GM19023 (cell line): ENCODE measurements at regions not wholly inside any gene's neighbourhood (a gene's known extent, or its start where the extent isn't known, plus 50 kb on each side); places are given as distances from the start of the nearest gene placed in this dataset.

Source experiments
- ATAC-seq: cut with Tn5 transposase; IDR thresholded peaks from one replicate; pipeline ENCODE4 v1.9.1; 2021; ENCODE audit warnings: mild to moderate bottlenecking, moderate library complexity; ENCODE audit not compliant: unreplicated experiment

DNA sequence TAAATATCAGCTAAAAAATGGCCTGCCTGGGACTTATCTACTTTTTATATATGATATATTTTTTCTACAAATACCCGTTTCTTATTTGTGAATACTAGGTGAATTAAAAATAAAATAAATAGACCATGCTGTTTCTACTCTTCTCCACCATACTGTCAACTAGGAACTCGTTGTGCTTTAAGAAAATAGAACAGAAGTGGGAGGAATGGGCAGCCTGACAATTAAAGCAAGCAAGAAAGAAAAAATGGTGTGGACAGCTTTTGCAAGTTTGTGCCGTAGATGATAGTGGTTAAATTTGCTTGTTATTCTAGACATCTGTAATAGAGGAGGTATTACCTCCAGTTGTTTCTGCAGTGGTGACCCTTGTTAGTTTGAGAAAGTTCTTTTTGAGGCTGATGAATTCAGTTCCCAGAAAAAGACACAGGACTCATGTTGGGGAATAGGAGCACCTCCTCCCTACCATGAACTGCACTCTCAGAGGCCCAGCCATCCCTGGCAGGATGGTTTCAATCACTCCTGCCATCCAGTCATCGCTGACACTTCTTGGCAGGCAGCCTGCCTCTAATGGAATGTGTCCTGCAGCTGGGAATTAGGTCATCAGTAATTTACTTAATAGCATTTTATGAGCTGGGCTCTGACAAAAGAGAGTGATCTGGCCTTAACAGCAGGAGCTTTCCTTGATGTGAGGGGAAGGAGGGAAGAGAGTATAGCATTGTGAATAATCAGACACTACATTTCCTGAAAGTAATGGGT is 105.0 kb upstream of the GAP43 start:
- no peak for ATAC-seq

DNA sequence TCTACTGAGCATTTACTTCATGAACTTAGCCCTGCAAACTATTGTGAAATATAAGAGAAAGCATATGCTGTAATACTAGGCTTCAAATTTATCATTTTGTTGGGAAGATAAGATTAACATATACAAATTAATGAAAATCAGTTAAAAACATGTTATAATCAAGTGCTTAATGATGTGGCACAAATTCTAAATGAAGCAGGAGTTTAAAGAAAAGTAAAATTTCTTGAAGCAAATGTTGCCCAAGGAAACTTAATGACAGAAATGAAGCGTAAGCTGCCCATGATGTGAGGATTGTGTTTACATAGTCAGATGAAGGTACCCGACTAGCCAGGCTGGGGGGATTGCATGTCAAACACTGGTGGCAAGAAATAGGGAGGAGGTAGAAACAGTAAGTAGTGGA is 103.1 kb upstream of the GAP43 start:
- ATAC-seq = no peak

DNA sequence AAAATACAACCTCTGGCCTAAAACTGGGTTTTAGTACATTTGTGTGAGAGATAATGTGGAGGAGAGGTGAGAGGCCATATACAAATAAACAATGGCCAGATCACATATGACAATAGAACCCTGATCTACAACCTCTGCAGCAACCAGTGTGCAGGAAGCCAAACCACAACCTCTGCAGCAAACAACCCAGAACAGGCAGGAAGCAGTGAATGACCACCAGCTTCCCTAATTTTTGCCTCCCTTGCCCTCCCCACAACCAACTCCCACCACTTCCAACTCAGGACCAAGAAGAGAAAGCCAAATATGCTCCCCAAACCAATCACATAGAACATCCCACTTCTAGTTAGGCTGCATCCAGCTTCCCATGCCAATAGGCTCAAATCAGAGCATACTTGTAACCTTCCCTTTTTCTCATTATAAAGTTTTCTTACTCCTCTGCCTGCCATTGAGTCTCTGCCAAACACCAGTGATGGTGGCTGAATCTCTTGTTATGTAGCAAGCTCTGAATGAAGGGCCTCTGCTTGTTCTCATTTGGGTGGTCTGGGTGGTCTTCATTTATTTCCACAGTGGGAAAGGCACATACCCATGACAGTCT is 102.6 kb upstream of the GAP43 start:
- no peak for ATAC-seq

DNA sequence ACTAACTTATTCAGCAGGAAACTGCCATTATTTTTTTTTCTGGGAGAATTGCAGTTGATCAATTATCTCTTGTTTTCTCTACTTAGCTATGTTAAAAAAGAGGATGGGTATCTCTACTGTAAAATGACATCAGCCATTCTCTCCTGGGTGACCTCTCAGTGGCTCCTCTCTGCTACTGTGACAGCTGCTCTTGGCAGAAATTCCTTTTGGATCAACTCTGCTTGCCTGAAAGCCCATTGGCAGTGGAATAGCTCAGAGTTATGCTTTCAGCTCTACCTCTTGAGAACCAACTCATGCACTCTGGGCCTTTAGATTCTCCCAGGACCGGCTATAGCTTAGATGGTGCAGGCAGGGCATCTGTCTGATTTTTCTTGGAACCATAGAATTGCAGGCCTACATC is 99.9 kb upstream of the GAP43 start:
- no peak for ATAC-seq

DNA sequence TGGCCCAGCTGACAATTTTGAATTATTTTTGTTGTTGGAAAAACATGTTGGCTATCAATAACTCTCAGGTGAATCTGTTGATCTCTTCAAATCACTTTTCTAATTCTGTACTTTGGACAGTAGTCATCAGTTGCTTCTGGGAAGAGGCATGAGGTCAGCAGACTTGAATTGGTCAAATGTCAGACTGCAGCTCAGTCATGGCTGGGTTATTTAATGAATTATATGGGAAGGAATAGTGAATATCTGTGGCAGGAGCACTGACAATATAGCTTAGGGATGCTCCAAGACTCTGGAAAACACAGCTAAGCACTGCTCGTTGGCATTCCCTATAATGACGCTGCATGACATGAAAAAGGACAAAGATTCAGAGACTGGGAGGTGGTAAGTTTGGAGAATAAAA is 98.8 kb upstream of the GAP43 start:
- no peak for ATAC-seq

DNA sequence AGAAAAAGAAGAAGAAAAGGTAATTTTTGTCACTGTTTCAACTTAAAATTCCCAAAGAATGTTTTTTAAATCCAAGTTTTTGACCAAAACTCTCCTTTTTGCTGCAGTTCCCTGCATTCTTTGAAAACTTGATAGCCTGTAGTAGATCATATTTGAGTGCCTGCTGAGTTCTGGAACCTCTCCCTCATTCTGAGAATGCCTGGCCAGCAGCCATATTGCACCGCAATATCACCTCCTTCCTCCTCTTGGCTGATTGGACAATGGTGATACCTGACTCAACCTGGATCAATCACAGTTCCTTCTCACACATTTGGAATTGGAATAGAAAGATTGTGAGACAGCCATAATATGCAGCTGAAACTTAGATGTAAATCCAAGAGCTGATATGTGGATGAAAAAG is 97.6 kb upstream of the GAP43 start:
- no peak for ATAC-seq

DNA sequence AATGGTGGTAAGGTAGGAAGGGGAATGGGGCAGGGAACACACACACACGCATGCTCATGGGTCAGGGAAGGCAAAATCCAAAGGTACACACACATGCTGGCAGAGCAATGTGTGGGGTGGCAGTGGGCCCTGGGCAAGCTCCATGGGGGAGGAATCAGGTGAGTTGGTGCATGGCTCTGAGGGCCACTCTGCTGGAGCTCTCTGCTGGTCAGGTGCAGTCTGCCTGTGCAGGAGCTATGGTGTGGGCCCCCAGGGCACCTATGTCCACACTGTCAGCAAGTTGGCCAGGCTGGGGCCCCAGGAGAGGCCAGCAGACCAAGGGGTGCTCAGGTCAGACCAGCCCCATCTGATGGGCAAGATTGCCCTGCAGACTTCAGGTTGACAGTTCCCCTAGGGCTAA is 90.1 kb upstream of the GAP43 start:
- ATAC-seq = no peak

DNA sequence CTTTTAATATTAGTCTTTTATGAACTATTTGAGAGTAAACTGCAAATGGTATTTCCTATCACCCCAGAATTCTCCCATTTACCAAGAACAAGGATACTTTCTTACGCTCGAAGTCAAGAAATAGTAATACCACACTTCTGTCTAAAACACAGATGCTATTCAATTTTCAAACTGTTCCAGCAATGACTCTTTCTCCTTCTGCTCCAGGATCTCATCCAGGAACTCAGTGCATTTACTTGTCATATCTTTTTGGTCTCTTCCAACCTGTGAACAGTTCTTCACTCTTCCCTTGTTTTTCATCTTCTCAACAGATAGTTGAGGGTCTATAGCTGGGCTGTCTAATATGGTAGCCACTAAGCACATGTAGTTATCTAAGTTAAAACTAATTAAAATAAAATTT is 87.1 kb upstream of the GAP43 start:
- no peak for ATAC-seq

DNA sequence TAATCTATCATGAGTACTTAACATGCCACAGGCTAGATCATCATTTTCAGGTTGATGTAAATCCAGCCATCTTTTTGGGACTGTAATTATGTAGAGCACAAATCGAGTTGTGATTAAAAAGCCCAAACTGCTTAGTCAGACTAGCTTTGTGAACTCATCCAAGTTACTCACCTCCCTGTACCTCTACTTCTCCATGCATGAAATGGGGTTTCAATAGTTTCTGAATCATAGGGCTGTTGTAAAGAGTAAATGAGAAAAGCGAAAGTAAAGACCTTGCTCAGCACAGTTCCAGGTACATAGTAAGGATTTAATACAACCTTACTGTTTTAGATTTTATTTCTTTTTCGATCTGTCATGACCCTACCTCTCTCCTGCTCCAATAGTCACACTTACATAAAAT is 85.6 kb upstream of the GAP43 start:
- ATAC-seq = no peak

DNA sequence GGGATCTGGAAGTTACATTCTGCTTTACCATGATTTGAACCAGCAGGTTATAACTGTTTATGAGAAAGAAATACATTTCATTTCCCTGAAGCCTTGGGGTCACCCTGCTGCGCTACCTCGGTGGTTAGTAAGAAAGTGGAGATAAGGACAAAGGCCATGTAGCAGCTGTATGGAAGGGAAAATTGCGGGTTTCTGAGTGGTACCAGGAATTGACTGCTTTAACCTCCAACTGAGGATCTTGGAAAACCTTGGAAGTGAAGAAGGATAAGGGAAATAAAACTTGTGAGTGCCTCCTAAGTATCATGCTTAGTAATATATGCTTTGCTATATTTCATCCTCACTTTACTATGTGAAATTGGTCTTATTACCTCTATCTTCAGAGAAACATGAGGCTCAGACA is 76.1 kb upstream of the GAP43 start:
- no peak for ATAC-seq

DNA sequence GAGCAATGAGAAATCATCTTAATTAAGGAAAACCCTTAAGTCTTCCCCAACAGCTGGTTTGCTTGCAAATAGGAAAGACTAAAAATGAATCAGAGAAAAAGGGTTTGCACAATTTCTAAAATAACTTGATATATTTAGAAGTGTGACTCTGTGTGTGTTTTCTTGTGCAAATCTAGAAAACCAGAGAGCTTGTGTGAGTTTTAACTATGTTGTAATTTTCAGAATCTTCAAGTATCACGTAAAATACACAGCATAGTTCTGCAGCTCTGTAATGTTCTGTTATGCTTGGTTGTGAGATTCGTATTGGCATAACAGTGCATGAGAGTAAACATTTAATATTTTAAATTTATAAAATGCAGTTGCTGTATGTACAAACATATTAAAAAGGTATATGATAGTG is 74.7 kb upstream of the GAP43 start:
- ATAC-seq = no peak

DNA sequence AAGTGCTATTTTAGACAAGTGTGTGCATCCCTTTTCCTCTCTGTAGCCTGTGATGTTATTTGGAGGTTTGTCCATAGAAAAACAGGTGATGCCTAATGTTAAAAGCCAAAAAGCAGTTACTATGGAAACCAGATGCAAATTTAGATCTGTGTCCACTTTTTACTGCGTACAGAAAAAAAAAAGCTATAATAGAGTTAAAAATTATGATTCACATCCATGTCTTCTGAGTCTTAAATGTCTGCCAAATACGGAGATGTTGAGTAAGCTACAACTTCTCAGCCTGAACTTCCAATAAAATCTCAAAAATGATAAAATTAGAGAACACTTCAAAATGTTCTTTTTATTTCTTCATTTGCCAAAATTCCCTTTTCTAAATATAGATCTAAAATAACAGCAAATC is 74.2 kb upstream of the GAP43 start:
- no peak for ATAC-seq

DNA sequence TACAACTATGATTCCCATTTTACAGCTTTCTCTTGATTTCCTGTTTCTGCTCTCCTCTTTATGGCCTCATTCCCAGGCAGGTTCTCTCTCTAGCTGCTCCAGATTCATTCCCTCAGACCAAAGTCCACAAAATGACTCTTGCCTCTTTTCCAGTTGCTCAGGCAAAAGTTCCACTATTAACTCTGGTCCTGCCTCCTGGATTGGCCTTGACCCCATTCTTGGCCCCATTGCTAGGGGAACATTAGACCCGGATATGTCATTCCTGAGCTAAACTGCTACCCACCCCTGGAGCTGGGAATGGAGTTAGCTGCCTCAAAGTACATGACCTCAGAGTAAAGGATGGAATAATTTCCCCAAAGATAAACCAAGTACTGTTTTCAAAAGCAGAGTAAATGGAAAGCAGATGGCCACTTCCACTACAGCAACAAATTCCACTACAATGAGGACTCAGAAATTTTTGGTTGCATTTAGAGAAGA is 73.0 kb upstream of the GAP43 start:
- ATAC-seq = no peak

DNA sequence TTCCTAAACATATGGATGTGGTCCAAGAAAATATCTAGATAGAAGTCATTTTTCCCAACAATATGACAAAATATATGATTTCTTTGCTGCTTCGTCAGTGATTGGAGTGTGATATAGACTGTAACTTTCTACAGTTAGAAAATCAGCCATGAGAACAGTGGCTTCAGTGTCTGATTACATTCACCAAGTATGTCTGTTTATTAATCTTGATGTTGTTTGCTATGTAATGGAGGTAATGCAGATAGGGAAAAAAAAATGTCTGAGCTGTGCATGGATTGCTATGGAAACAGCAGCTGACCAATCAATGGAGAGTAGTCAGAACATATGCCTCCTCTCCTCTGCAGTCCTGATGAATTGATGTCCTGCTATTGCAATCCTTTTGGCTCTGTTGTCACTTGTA is 72.3 kb upstream of the GAP43 start:
- ATAC-seq = no peak

DNA sequence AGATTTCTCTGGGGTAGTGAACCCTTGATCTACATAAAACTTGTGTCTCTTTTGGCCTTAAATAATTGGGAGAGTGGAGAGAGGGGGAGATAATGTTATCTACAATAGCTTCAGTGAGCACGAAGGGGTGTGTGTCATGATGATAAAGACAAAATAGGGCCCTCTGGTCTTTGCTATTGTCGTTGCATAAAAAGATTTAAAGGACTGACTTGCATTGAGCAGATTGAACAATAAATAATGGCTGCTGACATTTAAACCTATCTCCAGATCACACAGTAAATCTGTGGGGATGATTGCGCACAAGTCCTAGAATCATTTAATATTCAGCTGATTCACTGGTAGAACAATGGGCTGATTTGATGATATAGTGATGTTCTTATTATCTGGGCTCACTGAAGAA is 71.3 kb upstream of the GAP43 start:
- no peak for ATAC-seq

DNA sequence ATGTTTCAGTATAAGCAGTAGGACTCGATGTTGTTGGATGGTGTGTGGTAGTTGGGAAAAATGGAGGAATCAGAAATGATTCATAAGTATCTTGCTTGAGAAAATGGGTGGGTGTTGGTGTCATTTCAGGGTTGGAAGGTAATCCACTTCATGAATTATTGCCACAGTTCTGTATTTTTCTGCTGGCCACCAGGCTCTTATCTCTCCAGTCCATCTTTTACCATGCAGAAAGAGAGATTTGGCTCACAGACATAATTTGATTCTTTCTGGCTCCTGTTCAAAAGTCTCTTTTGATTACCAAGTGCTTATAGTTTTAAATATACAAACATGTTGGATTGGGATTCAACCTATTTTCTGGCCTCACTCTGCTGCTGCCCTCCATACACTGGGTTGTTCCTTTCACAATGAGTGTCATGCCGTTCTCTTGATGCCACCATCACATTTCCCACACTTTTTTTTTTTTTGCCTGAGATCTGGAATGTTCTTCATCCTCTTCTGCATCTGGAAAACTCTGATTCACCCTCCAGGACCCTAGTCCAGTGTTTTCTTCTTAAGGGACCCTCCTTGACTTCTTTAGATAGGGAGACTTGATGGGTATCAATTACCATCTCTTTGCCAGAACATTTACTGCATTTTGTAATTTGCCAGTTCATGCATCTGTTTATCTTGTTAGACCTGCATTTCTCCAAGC is 69.4 kb upstream of the GAP43 start:
- ATAC-seq = no peak

DNA sequence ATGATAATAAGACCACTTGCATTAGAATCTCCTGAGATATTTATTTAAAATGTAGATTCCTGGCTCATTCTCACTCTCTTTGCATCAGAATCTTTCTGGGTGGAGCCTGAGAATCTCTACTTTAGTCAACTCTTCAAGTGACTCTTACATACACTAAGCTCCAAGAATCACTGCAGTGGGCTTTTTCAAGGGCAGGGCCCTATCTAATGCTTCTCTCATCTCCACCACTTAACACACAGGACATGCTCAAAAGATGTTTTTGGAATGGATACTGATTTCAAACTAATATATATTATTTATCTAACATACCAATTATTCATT is 68.9 kb upstream of the GAP43 start:
- ATAC-seq = no peak

DNA sequence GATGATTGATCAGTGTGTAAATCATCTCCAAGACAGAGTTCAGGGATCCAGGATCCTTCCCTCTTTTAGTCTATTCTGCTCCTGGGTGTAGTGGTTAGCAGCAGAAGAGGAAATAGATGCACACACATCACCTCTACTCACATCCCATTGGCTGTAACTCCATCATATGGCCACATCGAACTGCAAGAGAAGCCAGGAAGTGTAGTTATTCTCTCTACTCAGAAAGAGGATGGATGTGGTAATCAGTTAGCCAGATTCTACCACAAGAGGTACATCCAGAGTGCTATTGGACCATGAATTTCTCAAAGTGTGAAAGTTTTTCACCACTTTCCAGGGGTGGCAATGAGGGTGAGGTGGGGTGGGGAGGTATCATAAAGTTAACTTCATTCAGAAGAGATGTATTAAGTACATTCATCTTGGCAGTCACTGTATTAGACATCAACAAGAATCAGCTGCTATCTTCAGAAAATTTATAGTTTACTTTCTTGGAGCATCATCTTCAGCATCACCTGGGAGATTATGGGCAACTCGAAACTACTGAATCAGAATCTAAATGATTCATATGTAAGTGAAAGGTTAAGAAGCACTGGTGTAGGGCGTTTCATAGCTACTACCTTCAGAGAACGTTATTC is 60.6 kb upstream of the GAP43 start:
- ATAC-seq = no peak

DNA sequence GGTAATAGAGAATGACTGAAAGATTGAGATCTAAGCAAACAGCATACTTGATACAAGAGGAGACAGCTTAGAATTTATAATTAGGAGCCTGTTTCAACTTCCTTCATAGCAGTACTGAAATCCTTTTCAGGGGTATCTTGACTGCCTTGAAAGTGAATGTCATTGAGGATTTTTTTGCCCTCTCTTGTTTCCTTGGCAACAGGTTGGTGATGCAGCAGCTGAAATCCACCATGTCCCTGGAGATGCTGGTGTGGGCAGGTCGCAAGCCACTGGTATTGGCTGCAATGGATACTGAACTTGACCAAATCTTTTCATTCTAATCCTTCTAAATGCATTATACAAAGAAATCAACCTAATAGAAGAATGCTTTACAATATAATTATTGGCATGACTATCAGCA is 59.3 kb upstream of the GAP43 start:
- ATAC-seq = no peak

DNA sequence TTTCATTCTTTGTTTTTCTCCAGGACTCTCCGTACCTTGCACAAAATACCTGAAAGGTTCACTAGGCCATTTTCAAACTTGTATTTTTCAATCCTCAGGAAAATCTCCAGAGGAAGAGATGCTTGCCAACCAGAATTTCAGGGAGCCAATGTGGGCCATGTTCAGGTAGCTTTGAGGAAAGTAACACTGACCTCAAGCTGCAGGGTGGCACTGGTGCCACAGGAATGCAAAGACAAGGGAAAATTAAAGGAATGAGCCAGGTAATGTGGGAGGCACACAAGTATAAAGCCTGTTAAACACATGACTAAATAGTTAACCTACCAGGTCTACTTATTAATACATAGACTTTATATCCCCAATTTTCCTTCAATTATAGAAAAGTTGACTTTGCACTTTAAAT is 51.9 kb upstream of the GAP43 start:
- no peak for ATAC-seq
